ENCODE measurements at regions not wholly inside any gene's neighbourhood (a gene's known extent, or its start where the extent isn't known, plus 50 kb on each side); places are given as distances from the start of the nearest gene placed in this dataset.

DNA sequence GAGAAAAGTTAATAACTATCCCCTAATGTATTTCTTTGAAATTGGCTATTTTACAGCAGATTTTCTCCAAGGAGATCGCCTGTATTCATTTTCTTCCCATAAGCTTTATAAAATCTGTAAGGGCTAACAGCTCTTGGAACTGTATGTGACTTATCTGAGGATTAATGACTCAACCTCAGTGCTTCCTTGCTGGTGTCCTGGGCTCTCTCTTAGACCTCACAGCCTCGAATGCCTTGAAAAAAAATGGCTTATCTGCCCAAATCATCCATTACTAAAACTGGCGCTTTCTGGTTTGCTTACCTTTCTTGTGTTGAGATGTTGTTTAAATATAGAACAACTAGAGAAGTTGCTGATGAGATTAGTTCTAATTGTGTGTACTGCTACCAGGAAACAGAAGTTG is 713.6 kb downstream of the SLC4A3 start:
- no peak overlapping the region for H3K4me3 ChIP-seq (ENCODE audit: low read depth, low read length)
- TF ChIP-seq, protein P1, sequence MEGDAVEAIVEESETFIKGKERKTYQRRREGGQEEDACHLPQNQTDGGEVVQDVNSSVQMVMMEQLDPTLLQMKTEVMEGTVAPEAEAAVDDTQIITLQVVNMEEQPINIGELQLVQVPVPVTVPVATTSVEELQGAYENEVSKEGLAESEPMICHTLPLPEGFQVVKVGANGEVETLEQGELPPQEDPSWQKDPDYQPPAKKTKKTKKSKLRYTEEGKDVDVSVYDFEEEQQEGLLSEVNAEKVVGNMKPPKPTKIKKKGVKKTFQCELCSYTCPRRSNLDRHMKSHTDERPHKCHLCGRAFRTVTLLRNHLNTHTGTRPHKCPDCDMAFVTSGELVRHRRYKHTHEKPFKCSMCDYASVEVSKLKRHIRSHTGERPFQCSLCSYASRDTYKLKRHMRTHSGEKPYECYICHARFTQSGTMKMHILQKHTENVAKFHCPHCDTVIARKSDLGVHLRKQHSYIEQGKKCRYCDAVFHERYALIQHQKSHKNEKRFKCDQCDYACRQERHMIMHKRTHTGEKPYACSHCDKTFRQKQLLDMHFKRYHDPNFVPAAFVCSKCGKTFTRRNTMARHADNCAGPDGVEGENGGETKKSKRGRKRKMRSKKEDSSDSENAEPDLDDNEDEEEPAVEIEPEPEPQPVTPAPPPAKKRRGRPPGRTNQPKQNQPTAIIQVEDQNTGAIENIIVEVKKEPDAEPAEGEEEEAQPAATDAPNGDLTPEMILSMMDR (conservative IDR thresholded peaks at IDR 0.05; ENCODE audit: low read depth, low read length): no peak
- DNase-seq (ENCODE audit: low read depth): no peak

DNA sequence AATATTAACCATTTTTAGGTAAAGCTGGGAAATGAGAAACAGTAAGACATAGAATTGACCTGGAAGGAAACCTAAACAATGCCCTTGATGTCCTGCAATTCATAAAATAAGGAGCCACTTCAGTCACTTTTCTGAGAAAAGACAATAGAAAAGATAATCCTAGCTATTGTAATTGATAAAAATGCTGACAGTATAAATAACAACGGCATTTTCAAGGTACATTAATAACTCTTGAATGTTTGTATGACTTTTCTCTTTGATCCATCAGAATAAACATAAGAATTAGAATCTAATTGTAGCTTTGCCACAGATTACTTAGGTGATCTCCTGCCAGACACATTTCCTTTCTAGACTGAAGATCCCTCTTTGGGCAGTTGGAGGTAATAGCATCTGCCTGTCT is 719.5 kb downstream of the SLC4A3 start:
- TF ChIP-seq, protein P1 (conservative IDR thresholded peaks at IDR 0.05; ENCODE audit: low read depth, low read length): no peak
- no peak overlapping the region for H3K4me3 ChIP-seq (ENCODE audit: low read depth, low read length)
- no peak for DNase-seq (ENCODE audit: low read depth)

DNA sequence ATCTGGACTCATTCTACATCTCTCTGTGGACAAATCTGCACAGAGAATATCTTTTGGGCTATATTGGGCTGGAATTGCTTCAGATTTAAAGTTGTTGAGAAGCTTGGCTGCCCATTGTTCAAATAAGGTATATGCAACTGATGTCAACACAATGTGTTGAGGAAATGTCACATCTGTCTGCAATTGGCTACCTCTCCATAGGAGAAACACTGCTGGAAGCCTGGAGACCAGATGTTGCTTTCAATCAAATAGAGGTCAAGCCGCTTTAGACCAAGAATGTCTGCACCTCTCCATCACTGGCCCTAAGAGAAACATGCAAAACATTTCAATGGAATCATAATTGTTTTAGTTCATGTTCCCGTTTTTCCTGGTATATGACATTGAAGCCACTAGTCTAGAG is 720.2 kb downstream of the SLC4A3 start:
- TF ChIP-seq, protein P1 (conservative IDR thresholded peaks at IDR 0.05; ENCODE audit: low read depth, low read length): no peak
- H3K4me3 ChIP-seq (ENCODE audit: low read depth, low read length): no peak overlapping the region
- DNase-seq (ENCODE audit: low read depth): peak; percentile 36

DNA sequence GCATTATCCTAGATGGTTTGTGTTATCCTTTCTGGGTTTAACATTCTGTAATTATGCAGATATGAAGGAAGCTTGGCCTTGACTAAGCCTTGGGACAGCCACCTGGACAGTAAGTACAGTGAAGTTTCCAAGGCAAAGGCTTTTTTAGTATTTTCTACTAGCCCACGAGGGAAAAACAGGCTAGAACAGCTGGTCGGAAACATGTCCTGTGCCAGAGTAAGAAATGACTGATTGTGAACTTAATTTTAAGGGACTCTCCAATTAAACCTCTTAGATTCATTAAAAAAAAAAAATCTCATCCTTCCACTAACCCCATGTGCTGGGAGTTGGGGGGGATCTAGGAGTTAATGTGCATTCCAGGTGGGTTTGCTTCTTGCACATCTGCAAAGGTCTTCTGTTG is 720.8 kb downstream of the SLC4A3 start:
- no peak for DNase-seq (ENCODE audit: low read depth)
- TF ChIP-seq, protein P1 (conservative IDR thresholded peaks at IDR 0.05; ENCODE audit: low read depth, low read length): no peak
- no peak overlapping the region for H3K4me3 ChIP-seq (ENCODE audit: low read depth, low read length)

DNA sequence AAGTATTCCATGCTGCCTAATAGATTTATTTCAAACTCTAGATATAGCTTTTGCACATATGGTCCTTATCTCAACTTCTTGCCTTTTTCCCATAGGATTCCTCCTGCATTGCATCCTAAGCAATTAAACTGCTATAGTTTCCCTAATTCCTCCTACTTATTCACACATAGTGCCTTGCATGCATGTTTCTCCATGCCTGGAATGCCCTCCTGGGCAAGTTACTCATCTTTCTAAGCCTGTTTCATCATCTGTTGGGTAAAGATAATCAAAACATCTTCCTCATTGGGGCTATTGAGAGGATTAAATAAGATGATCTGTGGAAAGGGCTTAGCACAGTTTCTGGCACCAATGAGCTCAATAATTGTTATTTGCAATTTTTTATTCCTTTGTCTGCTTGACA is 726.5 kb downstream of the SLC4A3 start:
- TF ChIP-seq, protein P1 (conservative IDR thresholded peaks at IDR 0.05; ENCODE audit: low read depth, low read length): no peak

DNA sequence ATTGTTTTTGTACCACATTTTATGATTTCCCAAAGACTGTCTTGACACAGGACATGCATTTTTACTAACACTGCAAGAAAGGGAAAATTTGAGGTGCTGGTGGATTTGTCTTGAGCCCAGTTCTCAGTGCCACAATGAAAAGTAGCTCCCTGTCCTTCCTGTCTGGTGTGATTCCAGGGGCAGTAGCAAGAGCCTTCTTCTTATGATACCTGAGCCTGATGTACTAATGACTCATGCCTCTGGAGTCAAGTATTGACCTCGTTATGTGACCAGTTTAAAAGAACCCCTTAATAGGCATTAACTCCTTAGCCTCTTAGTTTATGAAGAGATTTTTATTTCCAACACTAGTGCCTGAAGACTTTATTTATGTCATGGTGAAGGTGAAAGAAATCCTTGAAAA is 728.6 kb downstream of the SLC4A3 start:
- TF ChIP-seq, protein P1 (conservative IDR thresholded peaks at IDR 0.05; ENCODE audit: low read depth, low read length): no peak
- H3K4me3 ChIP-seq (ENCODE audit: low read depth, low read length): no peak overlapping the region
- peak; percentile 33 for DNase-seq (ENCODE audit: low read depth)

More for the DNA sequence above, 726.5 kb downstream of the SLC4A3 start:
- no peak overlapping the region for H3K4me3 ChIP-seq (ENCODE audit: low read depth, low read length)
- DNase-seq (ENCODE audit: low read depth): peak; percentile 31

DNA sequence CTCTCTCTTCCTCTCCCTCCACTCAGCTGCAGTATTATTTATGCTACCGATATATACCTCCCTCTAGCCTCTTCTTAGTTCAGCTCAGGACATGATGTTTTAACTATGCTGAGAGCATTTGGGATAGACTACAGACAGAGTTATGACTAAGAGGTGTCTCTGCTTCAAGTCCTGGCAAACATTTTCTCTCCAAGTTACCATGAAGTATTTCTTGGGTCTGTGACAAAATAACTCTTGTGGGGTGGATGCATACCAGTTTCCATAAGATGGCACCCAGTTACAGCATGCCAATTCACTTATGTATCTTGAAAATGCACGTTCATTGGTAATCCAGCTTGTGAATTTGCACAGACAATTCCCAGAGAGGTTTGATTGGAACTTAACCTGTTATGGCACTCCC is 737.6 kb downstream of the SLC4A3 start:
- H3K4me3 ChIP-seq (ENCODE audit: low read depth, low read length): no peak overlapping the region
- TF ChIP-seq, protein P1 (conservative IDR thresholded peaks at IDR 0.05; ENCODE audit: low read depth, low read length): no peak
- peak; percentile 33 for DNase-seq (ENCODE audit: low read depth)

Data from choroid plexus epithelial cell (primary cell).